CD4-positive, alpha-beta T cell treated with Interleukin-6 for 4 hours (primary cell): ENCODE measurements at regions not wholly inside any gene's neighbourhood (a gene's known extent, or its start where the extent isn't known, plus 50 kb on each side); places are given as distances from the start of the nearest gene placed in this dataset.

Experiments
- DNase-seq: peaks from one replicate; pipeline ENCODE4 v3.0.0-alpha.2; 2020; ENCODE audit warnings: mixed read lengths

DNA sequence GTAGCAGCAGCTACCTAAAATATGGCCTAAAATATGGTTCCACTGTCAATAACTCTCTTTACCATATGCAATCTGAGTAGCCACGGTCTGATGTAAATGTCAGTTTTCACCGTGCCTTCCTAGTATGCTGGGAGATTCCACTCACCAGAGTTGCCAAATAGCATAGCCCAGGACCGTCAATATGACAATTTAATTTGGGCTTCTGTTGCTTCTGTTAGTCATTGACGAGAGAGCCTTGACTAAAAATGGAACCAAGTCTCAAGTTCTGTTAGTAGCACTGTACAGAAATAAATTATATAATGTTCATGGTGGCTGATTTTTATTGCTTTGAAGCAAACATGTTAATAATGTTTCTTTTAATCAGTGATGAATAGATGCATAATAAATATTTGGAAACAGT lies 348.4 kb downstream of the BCAT1 start:
- DNase-seq: no peak

DNA sequence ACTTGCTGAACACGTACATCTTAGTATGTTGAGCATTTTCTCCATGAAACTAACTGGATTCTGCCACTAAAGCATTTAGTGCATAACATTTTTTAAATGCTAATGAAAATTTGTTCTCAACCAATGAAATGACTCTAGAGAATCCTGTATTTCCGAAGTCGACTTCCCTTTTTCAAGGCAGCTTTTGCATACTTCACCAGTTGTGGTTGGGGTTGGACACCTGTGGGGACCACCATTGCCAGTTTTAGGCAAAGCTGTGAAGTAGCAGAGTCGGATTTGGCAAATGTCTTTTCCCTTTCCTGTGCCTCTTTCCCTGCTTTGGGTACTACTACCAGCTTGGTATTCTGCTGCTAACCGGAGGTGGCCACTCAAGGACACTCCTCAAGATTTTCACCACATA lies 349.2 kb downstream of the BCAT1 start:
- DNase-seq: no peak

DNA sequence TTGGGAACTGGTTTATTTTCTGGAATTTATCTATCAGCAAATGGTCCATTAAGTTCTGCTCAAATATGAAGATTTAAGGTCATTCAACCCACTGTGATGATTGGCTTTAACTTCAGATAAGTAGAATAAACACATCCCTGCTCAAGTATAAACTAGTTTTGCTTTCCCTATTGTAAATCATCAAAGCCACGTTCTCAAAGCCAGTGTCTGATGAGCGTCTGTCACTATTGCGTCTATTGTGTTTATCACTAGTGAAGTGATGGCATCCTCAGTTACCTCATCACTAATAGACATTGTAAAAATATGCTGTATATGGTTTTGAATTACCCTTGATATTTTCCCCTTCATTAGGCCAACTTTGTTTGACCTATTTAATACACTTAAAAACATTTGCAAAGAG lies 351.3 kb downstream of the BCAT1 start:
- DNase-seq: no peak

DNA sequence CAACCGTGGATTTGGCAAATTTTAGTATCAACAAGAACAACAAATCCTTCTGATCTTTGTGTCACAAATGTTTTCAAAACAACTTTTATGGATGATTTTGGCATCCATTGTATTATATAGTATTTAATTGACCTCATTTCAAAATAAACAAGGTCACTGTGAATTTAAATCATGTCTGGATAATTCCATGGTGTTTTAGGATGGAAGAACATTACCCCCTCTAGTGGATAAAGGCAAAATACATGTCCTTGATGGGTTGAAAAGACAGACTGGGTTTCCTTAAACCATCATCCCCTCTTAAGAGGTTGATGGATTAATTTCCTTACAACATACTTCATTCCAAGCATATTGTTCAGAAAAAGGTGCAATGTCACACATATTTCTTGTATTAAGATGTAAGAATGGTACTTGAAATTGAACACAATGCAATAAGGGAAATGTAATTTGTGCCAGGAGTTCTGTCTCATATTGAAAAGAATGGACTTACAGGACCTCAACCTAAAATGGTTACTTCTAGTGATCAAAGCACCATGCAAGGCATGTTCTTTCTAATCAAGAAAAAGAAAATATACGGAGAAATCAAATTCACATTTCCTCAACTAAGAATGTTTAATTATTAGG lies 352.0 kb downstream of the BCAT1 start:
- DNase-seq: no peak

DNA sequence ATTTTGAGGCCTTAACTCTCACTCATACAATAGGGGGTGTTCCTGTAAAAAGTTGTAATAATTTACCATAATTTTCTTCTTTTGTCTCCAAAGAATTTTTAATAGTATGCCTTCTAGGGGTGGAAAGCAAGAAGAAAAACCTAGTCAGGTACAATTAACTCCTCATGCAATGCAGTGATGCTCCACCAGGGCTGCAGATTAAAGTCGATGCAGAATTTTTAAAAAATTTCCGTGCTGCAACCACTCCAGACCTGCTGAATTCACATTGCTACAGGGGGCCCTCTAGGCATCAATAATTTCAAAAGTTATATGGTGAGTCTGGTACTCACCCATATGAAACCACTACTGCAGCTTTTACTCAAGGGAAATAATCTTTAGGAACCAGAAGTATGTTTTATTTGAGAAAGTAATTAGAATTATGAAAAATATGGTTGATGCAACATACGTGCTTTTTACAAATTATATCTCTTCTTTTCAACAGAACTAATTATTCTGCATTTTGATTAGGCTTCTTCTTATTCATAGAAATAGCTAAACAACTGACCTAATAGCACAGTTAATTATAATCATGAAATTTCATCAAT lies 353.2 kb downstream of the BCAT1 start:
- no peak for DNase-seq

DNA sequence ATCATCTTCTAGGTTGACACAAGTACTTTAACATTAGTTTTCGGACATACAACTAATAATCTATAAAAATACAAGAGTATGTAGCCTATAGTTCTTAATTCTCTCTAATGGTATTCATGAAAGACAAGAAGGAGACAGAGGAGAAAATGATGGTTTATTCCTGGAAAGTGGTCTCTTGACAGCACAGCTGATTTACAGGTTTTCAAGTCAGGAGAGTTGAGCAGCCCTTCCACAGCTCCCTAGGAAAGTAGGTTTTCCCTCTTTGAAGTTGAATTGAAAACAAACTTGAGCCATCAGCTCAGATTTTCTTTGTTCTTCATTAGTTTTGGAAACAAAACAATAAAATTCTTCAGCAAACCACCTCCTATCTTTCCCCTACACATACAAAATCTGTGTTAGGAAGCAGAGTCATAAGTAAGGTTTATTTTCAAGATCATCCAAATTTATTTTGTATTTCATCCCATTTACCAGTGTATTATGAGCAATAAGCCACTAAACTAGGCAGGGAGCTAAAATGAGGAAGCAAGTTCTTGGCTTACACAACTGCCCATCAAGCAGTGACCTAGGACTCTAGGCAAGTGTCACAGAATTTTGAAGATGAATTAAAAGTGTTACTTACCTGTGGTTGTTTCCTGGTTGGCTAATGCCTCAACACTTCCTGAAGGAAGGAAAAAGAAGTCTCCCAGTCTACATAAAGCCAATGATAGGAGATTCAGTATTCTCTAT lies 357.0 kb downstream of the BCAT1 start:
- DNase-seq: no peak

DNA sequence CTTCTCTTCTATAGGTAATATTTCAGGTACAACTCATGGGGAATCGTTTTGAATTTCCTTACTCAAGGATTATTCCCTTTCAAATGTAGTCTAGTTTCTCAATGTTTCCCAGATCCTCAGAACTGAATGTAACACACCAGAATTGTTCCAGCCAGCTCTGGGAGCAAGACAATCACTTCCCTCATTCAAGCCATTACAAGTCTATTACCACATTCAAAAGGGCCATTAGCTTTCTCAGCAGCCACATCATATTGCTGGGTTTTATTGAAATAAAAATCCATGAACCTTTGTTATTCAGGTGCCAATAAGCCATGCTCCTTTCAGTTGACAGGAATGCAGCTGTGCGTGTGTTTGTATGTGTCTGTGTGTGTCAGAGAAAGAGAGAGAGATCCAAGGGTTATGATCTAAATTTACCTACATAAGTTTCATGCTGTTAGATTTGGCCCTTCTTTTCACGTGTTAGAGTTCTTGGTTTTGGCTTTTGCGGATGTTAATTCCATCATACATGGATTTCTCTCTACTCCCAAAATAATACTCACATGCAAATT lies 357.7 kb downstream of the BCAT1 start:
- DNase-seq: no peak

DNA sequence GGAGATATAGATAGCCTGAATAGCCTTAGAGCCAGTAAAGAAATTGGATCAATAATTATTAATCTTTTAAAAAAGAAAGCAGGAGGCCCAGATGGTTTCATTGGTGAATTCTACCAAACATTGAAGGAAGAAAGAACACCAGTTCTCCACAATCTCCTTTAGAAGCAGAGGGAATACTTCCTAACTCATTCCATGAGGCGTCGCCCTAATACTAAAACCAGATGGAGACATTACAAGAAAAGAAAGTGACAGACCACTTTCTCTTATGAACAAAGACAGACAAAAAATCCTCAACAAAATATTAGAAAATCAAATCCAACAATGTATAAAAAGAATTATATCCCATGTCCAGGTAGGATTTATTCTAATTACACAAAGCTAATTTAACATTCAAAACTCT lies 362.6 kb downstream of the BCAT1 start:
- no peak for DNase-seq

DNA sequence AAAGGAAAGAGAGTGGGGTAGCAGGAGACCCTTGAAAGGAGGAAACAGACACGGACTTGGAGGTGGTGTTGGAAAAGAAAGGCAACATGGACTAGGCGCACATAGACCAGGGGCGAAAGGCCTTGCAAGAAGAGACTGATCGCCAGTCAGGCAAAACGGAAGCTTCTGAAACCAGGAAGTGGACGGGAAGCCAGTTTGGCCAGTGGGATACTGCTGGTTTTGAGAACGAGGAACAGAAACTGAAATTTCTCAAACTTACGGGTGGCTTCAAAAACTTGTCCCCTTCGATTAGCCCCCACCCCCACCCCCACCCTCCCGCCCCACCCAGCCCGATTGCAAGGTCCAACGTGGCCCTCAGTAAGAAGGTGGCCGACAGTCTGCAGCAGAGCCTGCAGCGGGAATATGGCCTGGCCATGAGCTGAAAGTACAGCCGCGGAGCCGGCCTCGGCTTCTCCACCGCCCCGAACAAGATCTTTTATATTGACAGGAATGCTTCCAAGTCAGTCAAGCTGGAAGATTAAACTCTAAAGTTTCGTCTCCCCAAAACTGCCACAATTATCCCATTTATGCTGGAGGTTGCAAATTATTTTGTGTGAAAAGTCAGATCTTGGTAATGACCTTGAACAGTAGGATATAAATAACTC lies 364.7 kb downstream of the BCAT1 start:
- no peak for DNase-seq

DNA sequence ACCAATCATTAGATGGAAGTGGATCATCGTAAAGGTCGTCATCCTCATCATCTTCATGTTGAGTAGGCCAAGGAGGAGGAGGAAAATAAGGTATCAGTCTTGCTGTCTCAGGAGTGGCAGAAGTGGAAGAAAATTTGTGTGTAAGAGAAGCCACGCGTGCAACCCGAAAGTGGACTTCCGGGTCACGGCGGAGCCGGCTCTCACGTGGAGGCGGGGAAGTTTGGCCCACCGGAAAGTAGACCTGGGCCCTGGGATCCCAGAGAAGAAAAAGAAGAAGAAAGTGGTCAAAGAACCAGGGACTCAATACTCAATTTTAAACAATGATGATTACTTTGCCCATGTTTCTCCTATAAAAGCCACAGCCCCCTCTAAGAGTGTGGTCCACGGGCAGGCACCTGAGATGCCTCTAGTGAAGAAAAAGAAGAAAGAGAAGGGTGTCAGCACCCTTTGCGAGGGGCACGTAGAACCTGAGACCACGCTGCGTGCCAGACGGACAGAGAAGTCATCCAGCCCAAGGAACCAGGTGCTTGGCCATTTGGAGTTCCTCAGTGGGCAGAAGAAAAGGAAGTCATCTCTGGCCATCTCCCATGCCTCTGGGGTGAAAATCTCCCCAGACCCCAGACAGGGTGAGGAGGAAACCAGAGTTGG lies 365.8 kb downstream of the BCAT1 start:
- DNase-seq: no peak

DNA sequence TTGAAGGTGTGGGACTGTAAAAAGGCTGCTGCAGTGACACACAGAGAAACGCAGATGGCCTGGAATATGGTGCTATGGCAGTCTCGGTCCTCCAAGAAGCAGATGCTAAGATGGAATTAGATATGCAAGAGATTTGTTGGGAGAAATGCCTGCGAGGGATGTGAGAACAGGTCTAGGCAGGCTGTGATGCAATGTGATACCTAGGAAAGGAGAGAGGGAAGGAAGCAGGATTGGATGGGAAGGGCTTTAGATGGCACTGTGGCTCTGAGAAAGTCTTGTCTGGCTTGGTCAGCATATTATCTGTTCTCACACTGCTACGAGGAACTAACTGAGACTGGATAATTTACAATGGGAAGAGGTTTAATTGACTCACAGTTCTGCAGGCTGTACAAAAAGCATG lies 374.4 kb downstream of the BCAT1 start:
- DNase-seq: no peak

DNA sequence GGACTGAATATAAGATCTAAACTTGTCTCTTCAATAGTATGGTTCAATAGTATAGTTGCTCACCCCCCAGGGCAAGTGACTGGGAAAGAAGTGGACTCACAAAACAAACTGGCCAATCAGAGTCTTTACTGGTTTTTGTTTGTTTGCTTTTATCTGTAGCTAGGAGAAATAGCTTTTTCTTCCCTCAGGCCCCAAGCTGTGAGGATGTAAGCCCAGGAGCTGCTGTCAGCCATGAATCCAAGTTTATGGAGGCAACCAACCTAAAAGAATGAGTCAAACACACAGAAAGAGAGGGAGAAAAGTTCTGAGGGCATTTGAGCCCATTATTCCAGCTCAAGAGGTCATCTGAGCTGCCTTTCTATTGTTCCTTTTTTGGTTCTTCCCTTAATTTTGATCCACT lies 375.3 kb downstream of the BCAT1 start:
- no peak for DNase-seq

DNA sequence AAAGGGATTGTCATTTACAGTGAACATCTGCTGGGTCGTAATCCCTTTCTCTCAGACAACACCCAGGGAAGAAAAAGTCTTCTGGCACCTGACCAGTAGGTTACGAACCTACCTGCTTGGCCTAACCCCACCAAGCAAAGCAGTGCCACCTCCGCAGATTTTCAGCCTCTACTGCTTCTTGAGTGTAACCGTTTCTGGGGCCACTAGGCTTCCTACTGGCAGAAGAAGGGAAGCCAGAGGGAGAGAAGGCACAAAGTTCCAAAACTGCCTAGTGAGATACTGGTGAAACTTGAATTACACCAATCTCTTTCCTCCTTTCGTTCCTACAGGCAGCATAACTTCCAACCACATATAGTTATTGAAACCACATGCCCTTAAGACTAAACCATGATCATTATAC lies 383.6 kb downstream of the BCAT1 start:
- no peak for DNase-seq

DNA sequence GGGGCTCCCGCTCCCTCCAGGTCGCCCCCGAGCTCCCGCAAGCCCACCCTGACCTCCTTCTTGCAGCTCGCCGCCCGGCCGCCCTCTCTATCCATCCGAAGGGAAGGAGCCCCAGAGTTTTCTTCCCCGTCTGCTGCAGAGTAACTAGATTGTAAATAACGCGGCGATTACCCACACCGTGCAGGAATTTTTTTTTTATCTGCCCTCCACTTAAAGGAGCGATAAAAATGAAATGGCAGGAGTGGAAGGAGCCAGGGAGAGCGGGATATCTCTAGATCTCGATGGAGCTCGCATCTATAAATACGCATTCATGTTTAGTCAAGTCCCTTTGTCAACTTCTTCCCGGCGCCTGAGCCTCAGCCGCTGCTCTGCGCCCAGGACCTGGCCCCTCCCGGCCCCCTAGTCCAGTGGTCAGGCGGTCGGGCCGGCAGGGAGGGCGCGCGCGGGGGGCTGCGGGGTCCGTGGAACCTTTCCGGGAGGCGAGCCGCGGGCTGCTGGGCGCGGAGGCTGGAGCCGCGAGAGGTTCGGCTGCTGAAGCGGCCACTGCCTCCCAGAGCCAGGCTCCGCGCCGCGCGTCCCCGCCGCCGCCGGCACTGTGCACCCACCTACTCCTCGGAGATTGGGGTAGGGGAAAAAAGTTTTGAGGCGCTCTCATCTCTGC lies 386.0 kb downstream of the BCAT1 start:
- no peak for DNase-seq

DNA sequence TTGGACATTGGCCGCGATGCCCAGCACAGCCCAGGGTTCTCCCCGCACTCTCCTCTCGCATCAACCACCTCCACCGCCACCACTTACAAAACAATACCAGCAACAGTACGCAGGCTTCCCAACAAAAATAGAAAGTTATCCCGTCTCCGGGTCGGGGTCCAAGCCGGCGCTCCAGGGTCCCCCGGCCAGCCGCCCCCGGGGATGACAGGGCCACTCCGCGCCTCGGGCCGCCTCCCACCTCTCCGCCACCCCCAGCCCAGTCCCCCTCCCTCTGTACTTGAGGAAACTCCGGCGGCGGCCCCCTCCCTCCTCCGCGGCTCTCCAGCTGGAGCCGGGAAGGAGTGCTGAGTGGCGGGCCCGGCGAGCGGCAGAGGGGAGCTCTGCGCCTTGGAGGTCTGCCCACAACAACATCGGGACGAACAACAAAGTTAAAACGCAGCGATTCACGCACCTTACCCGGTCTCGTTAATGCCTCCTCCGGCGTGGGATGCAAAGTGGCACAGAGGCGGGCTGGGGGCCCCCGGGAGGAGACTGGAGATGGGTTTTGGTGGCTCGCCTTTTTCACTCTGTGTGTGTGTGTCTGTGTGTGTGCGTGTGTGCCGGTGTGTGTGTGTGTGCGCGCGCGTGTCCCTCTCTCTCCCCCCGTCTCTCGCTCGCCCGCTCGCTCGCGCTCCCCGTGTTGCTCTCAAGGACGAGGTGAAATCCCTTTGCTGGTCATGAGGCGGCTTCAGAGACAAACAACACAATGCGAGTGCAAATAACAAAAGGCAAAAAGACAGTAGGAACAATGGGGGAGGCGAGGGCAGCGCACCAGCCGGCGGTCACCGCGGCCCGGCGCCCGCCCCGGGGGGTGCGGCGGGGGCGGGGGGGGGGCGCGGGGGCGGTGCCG lies 386.8 kb downstream of the BCAT1 start:
- DNase-seq: no peak

DNA sequence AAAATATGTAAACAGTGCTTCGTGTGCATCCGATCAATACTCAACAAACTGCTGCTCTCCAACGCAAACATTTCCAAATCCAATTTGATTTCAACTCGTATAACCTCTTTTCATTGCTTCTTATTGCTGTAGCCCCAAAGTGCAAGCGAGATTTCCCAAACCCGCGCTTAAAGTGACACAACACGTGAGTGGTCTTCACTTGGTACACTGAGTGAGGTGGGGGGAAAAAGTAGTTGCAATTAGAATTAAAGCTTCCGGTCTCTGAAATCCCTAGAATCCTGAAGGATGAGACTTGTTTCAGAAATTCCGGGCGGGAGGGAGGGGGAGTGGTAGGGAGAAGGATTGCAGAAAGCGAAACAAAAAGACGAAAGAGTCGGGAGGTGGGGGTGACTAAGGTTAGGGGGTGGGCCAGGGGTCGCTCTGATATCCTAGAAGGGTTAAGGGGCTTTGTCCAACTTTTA lies 387.5 kb downstream of the BCAT1 start:
- no peak for DNase-seq

DNA sequence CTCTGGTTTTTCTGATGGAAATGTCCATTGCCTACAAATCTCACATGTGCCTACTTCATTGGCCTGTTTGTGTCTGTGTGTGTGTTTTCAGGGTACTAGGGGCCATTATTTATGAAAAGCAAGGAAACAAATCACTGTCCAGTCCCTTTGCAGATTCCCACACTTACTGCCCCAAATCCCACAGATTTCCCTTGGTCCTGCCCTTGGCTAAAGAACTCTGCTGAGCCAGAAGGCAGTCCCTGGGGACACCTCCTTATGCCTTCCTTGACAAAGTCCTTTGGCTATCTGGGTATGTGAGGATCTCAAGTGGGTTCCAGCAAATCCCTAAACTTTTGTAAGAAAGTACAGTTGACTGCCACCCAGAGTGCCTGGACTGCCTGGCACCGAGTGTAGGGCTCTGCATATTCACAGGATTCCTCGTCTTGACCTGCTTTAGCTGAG lies 388.1 kb downstream of the BCAT1 start:
- DNase-seq: no peak

DNA sequence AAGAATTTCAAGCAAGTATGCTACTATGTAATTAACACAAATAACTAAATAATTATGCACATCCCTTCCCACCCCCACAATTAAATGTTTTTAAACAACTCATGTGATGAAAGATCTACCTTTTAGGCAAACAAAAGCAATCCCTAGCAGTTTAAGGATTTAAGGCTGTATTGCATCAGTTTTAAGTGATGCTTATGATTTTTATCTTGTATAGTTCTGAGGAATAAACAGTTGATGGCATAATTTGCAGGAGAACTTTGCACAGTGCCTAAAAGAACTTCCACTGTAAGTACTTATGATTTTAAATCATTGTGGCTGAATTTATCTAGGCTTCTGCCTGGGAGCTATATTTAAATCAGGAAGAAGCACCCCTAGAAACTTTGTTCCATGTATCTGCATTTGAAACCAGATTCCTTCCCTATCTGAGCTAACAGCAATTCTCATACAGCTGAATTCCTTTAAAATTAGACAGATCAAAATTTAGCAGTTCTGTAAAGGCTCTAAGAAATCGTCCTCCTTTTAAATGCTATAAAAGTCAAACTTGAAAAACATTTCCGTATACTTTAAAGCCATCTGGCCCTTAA lies 388.6 kb downstream of the BCAT1 start:
- no peak for DNase-seq

DNA sequence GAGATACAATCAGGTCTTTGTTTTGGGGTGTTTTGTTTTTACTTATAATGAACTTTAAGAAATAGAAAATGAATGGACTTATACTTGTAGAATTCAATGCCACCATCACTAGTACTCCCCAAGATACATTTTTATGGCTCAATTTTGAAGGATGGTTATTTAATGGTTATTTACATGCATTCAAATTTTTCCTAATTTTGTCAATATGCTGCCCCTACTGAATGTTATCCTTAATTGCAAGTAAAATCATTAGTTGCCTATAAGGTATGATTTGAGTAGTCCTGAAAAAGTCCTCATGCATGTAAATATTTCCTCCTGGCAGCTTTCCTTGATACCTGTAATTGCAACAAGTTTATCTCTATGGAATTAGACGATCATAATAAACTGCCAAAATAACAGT lies 391.2 kb downstream of the BCAT1 start:
- DNase-seq: no peak

DNA sequence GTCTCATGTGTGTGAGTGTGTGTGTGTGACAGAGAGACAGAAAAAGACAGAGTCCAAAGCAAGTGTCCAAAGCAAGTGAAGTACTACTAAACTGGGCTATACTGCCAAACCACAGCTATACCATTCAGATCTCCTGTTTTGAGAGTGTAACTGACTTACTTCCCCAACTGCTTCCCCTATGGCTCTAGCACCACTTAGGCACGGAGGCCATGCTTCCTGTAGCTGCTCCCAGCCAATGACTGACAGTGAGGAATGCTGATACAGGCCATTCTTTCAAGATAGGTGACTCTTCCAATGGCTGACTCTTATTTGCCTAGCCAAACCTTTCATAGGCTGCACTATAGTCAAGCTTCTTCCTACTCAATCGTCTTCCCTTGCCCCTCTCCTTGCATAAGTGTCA lies 393.2 kb downstream of the BCAT1 start:
- no peak for DNase-seq
